Endothelial cell (in vitro differentiated cells): ENCODE measurements at regions not wholly inside any gene's neighbourhood (a gene's known extent, or its start where the extent isn't known, plus 50 kb on each side); places are given as distances from the start of the nearest gene placed in this dataset. TPM values are rescaled to one million over a fixed set of nuclear protein-coding genes. Genes with fewer than 3 reads are reported as not detected.

Source experiments
- DNase-seq: peaks from one replicate; pipeline ENCODE4 v3.0.0; 2021; ENCODE audit warnings: low spot score
- H3K27ac Mint-ChIP-seq: one replicate; pipeline ENCODE4 v1.8.0; 2021; ENCODE audit warnings: mixed read lengths, inconsistent platforms; ENCODE audit not compliant: unreplicated experiment
- H3K27me3 Mint-ChIP-seq: one replicate; pipeline ENCODE4 v1.8.0; 2021; ENCODE audit warnings: mild to moderate bottlenecking, moderate library complexity, mixed read lengths, inconsistent platforms; ENCODE audit not compliant: unreplicated experiment
- H3K36me3 Mint-ChIP-seq: one replicate; pipeline ENCODE4 v1.8.0; 2021; ENCODE audit warnings: mild to moderate bottlenecking, low read depth, mixed read lengths, inconsistent platforms; ENCODE audit not compliant: unreplicated experiment
- H3K4me1 Mint-ChIP-seq: one replicate; pipeline ENCODE4 v1.8.0; 2021; ENCODE audit warnings: mild to moderate bottlenecking, mixed read lengths, inconsistent platforms; ENCODE audit not compliant: unreplicated experiment
- H3K4me3 Mint-ChIP-seq: one replicate; pipeline ENCODE4 v1.8.0; 2021; ENCODE audit warnings: mild to moderate bottlenecking, mixed read lengths, inconsistent platforms; ENCODE audit not compliant: unreplicated experiment
- H3K9me3 Mint-ChIP-seq: one replicate; pipeline ENCODE4 v1.8.0; 2021; ENCODE audit warnings: mixed read lengths, inconsistent platforms; ENCODE audit not compliant: unreplicated experiment
- microRNA-seq: library from miRNA; unstranded; fragments of <30 nt; microRNA quantifications from one replicate; pipeline ENCODE4, GENCODE V29; 2020; ENCODE audit not compliant: unreplicated experiment
- TF ChIP-seq, protein P1 (sequence below): fragments of 200-600 bp; sonication (generic); IDR thresholded peaks from one replicate; pipeline ENCODE4 v1.5.0; 2021; ENCODE audit warnings: antibody characterized with exemption; ENCODE audit not compliant: unreplicated experiment

- no peak overlapping the region for H3K27ac Mint-ChIP-seq
- no peaks in the 10 kb centered on the region for H3K27me3 Mint-ChIP-seq
- H3K9me3 Mint-ChIP-seq = no peaks in the 10 kb centered on the region
- no peaks in the 10 kb centered on the region for H3K36me3 Mint-ChIP-seq
- DNase-seq = no peak
- no peaks in the 10 kb centered on the region for H3K4me1 Mint-ChIP-seq
- TF ChIP-seq, protein P1, sequence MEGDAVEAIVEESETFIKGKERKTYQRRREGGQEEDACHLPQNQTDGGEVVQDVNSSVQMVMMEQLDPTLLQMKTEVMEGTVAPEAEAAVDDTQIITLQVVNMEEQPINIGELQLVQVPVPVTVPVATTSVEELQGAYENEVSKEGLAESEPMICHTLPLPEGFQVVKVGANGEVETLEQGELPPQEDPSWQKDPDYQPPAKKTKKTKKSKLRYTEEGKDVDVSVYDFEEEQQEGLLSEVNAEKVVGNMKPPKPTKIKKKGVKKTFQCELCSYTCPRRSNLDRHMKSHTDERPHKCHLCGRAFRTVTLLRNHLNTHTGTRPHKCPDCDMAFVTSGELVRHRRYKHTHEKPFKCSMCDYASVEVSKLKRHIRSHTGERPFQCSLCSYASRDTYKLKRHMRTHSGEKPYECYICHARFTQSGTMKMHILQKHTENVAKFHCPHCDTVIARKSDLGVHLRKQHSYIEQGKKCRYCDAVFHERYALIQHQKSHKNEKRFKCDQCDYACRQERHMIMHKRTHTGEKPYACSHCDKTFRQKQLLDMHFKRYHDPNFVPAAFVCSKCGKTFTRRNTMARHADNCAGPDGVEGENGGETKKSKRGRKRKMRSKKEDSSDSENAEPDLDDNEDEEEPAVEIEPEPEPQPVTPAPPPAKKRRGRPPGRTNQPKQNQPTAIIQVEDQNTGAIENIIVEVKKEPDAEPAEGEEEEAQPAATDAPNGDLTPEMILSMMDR = no peak
- H3K4me3 Mint-ChIP-seq = no peak overlapping the region
Measured at GRCh38 chrX:140948827-140949226, 53.6 kb upstream of the SPANXB1 start.

- TF ChIP-seq, protein P1 = no peak
- Mint-ChIP-seq H3K4me3 (no peak overlapping the region), H3K36me3 (no peaks in the 10 kb centered on the region), H3K27ac (peak overlapping the region; percentile 18), H3K9me3 (no peaks in the 10 kb centered on the region), H3K27me3 (no peaks in the 10 kb centered on the region), H3K4me1 (no peaks in the 10 kb centered on the region)
- DNase-seq = no peak
Measured at GRCh38 chrX:140949233-140949632, 53.2 kb upstream of the SPANXB1 start.

Small RNA genes lying in the stretch of these regions (microRNA-seq; reads per million reads assigned to microRNA genes)
- not detected for gene MIR320D2
